ENCODE measurements at regions not wholly inside any gene's neighbourhood (a gene's known extent, or its start where the extent isn't known, plus 50 kb on each side); places are given as distances from the start of the nearest gene placed in this dataset.
A peak's percentile ranks its signal among the peaks of the same experiment; 100 is the strongest.

GRCh38 chrY:8151561-8151960 is 1185.7 kb upstream of the TSPY4 start:
- TF ChIP-seq POLR2A (IDR thresholded peaks at IDR 0.05): no peak
- TF ChIP-seq CTCF (IDR thresholded peaks at IDR 0.05): no peak
- H3K4me3 ChIP-seq (ENCODE audit: low read depth, poor library complexity, severe bottlenecking): no peak overlapping the region
- DNase-seq (ENCODE audit: low spot score in 2 of 2): no peak
- intact Hi-C loops (cut with DNase I; ENCODE audit: low total_unique reads): no loop called here

GRCh38 chrY:8128578-8128977 is 1208.7 kb upstream of the TSPY4 start:
- H3K4me3 ChIP-seq (ENCODE audit: low read depth, poor library complexity, severe bottlenecking): no peak overlapping the region
- WGBS, 2 donors: no CpG with 5 or more reads among the region's 23 CpGs
- DNase-seq (ENCODE audit: low spot score in 2 of 2): no peak
- TF ChIP-seq CTCF (IDR thresholded peaks at IDR 0.05) (no peak), POLR2A (IDR thresholded peaks at IDR 0.05) (no peak)
- intact Hi-C loops (cut with DNase I; ENCODE audit: low total_unique reads): no loop called here

GRCh38 chrY:8125907-8126571 is 1211.2 kb upstream of the TSPY4 start:
- intact Hi-C loops (cut with DNase I; ENCODE audit: low total_unique reads): no loop called here
- no peak for DNase-seq (ENCODE audit: low spot score in 2 of 2)
- no peak for TF ChIP-seq POLR2A (IDR thresholded peaks at IDR 0.05)
- no peak for TF ChIP-seq CTCF (IDR thresholded peaks at IDR 0.05)
- WGBS, 2 donors: 47% methylated on average over 12 of the region's 12 CpGs; no CpG with 5 or more reads in 1 of the 2 donors
- no peak overlapping the region for H3K4me3 ChIP-seq (ENCODE audit: low read depth, poor library complexity, severe bottlenecking)

GRCh38 chrY:8121825-8122224 is 1210.3 kb upstream of the AMELY start:
- no peak for DNase-seq (ENCODE audit: low spot score in 2 of 2)
- intact Hi-C loops (cut with DNase I; ENCODE audit: low total_unique reads): no loop called here
- 17% methylated on average over 1 of the region's 1 CpG; no CpG with 5 or more reads in 1 of the 2 donors for WGBS, 2 donors
- H3K4me3 ChIP-seq (ENCODE audit: low read depth, poor library complexity, severe bottlenecking): no peak overlapping the region
- TF ChIP-seq POLR2A (IDR thresholded peaks at IDR 0.05) (no peak), CTCF (IDR thresholded peaks at IDR 0.05) (no peak)

GRCh38 chrY:8094429-8094828 is 1182.9 kb upstream of the AMELY start:
- intact Hi-C loops (cut with DNase I; ENCODE audit: low total_unique reads): no loop called here
- no peak for TF ChIP-seq CTCF (IDR thresholded peaks at IDR 0.05)
- no peak for TF ChIP-seq POLR2A (IDR thresholded peaks at IDR 0.05)
- no peak overlapping the region for H3K4me3 ChIP-seq (ENCODE audit: low read depth, poor library complexity, severe bottlenecking)
- DNase-seq (ENCODE audit: low spot score in 2 of 2): peak in 1 of 2 donors; percentile 18
- 38% methylated on average over 1 of the region's 1 CpG; no CpG with 5 or more reads in 1 of the 2 donors for WGBS, 2 donors

- 74% methylated on average over 1 of the region's 1 CpG; no CpG with 5 or more reads in 1 of the 2 donors for WGBS, 2 donors
- no peak for DNase-seq (ENCODE audit: low spot score in 2 of 2)
- intact Hi-C loops (cut with DNase I; ENCODE audit: low total_unique reads): no loop called here
- no peak overlapping the region for H3K4me3 ChIP-seq (ENCODE audit: low read depth, poor library complexity, severe bottlenecking)
- TF ChIP-seq CTCF (IDR thresholded peaks at IDR 0.05) (no peak), POLR2A (IDR thresholded peaks at IDR 0.05) (no peak)
Measured at GRCh38 chrY:8092926-8093325, 1181.4 kb upstream of the AMELY start.

Measured in lower leg skin (tissue), 4 donors.